ENCODE measurements at regions not wholly inside any gene's neighbourhood (a gene's known extent, or its start where the extent isn't known, plus 50 kb on each side); places are given as distances from the start of the nearest gene placed in this dataset.
"Not testable (repeated sequence)": the region's sequence is repeated elsewhere in the genome, so short reads cannot be mapped to it uniquely, and the experiment has no call there.

- no peak for DNase-seq
Observed at GRCh38 chr11:42778193-42778592, 533.6 kb upstream of the API5 start.

DNA sequence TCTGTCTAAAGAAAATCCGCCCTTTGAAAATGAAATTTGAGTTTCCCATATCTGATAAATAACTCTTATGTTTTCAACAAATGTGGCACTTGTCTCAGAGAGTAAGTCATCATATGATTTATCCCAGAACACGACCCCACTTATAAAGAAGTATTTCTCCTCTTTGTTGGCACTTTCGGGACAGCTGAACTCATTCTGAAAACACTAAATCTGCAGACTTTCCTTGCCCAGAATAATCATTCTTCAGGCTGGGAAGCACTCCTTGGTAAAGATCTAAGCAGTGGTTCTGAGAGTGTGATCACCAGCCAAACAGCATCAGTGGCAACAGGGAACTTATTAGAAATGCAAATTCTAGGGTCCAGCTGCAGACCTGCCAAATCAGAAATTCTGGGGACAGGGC, 532.2 kb upstream of the API5 start:
- no peak for DNase-seq

GRCh38 chr11:42786981-42787380, 524.8 kb upstream of the API5 start:
- no peak for DNase-seq

DNA sequence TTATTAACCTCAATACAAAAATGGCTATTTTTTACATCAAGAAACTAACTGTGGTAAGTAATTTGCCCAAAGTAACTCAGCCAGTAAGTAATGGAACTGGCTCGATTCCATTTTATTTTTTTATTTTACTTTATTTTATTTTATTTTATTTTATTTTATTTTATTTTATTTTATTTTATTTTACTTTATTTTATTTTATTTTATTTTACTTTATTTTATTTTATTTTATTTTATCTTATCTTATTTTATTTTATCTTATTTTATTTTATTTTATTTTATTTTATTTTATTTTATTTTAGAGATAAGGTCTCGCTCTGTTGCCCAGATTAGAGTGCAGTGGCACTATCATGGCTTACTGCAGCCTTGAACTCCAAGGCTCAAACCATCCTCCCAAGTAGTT, 516.3 kb upstream of the API5 start:
- DNase-seq, result not testable (repeated sequence)

DNA sequence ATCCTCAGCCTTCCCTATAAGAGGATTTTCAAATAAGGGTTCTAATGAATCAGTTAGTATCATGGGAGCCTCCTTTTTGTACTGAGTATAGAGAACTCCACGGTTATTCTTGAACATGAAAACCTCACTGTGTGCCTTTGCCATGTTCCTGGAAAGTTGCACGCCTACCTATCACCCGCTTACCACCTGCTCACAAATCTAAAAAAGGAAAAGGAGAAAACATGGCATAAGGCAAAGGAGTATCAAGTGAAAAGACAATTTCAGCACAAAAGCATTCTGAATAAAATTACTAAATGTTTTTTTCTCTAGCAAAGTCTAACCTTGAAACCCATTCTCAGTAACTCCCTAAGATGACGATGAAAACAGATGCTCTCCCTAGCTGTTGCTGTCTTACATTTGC, 511.8 kb upstream of the API5 start:
- DNase-seq, result no peak

- peak; percentile 15 for DNase-seq
Observed at GRCh38 chr11:42802201-42802899, 509.4 kb upstream of the API5 start.

DNA sequence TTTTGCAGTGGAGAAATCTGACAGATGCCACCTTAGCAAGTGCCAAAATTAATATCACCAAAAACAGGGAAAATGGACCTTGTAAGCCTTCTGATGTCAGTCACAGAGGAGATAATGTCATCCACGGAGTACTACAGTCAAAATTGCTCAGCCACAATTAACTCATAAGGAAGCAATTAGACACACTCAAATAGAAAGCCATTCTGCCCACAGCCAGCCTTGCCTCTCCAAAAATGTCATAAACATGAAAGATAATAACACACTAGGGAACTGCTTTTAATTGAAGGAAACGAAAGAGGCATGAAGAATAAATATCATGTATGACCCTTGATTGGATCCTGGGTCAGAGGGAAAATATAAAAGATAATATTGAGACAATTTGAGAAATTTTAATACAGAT, 505.6 kb upstream of the API5 start:
- DNase-seq, result no peak

GRCh38 chr11:42812361-42812760, 499.4 kb upstream of the API5 start:
- no peak for DNase-seq

DNA sequence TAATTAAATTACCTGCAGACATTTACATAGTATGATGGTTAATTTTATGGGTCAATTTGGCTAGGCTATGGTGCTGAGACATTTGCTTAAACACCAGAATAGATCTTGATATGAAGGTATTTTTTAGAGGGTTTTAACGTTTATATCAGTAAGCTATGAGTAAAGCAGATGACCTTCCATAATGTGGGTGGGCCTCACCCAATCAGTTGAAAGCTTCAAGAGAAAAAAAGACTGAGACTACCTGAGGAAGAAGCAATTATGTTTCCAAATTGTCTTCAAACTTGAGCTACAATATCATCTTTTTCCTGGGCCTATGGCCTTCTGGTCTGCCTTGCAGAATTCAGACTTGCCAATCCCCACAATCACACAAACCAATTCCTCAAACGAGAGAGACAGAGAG, 498.8 kb upstream of the API5 start:
- no peak for DNase-seq

GRCh38 chr11:42816471-42816870, 495.3 kb upstream of the API5 start:
- no peak for DNase-seq

GRCh38 chr11:42819126-42819525, 492.7 kb upstream of the API5 start:
- no peak for DNase-seq

DNA sequence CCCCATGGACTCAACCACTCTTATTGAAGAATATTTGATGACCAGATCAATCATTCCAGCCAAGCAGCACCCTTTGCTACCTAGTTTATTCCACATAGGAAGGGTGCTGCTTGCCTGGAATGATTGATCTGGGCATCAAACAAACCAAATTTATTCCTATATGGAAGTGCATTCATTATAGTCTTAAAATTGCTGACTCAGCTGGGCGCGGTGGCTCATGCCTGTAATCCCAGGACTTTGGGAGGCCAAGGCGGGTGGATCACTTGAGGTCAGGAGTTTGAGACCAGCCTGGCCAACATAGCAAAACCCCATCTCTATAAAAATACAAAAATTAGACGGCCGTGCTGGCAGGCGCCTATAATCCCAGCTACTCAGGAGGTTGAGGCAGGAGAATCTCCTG, 489.6 kb upstream of the API5 start:
- not testable (repeated sequence) for DNase-seq

DNA sequence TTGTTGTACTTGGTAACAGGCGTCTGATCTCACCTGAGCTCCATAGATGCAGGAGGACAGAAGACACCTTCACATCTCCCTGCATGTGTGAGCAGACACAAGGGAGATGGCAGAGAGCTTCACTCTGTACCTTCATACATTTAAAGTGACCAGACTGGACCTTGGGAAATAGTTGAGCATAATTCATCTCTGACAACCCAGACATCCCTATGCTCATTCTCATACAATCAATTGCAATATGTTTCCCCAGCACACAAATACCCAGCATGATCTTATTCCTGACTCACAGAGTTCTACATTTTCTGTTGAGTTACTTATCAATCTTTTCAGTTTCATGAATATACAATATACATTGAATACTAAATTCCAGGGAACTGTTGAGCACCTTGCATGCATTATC, 488.2 kb upstream of the API5 start:
- no peak for DNase-seq

GRCh38 chr11:42824067-42824466, 487.7 kb upstream of the API5 start:
- DNase-seq, result no peak

DNA sequence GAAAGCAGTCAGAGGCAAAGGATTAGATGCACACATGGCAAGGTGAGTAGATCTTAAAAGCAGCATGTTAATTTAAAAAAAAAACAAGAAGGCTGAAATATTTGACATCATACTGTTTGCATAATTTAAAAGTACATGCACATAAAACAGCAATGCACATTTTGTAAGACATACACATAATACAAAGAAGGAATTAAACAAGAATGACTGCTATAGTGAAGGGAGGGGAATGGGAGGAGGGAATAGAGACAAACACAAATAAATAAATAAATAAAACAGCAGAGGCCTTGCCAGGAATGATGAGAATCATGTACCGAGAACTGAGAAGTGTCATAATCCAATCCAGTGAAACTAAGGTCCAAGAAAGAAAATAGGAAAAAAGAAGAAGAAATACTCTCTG, 486.2 kb upstream of the API5 start:
- DNase-seq, result no peak

DNA sequence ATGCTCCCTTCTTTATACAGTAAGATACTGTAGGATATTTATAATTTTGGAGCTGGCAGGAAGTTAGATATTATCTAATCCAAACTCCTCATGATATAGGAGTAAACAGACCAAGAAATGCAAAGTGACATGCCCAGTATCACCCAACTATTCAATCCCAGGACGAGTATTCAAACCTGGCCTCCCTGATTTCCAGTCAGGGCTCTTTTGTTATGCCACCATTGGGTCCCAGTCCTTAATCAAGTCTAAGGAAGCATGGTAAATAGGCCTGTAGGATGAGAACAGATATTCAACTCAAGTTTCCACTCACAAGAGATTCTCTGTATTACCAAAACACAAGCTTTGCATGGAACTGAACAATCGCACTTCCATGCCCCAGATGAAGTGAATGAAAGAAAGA, 484.0 kb upstream of the API5 start:
- no peak for DNase-seq

DNA sequence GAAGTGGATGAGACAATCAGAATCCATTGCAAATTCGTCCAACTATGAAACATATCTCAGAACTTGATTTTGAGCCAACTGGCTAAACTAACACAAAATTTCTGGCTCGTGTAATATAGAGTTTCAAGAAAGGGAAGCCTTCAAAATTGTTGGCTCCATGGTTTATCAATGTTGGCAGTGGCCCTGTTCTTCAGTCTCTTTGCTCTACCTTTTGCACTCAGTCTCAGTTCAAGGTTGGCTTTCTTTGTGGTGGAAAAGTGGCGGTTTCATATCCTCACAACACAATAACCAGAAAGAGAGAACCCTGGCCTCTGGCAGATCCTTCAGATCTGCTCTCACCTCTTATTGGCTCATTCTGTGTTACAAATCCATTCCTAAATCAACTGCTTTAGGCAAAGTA, 473.8 kb upstream of the API5 start:
- DNase-seq, result peak; percentile 17

DNA sequence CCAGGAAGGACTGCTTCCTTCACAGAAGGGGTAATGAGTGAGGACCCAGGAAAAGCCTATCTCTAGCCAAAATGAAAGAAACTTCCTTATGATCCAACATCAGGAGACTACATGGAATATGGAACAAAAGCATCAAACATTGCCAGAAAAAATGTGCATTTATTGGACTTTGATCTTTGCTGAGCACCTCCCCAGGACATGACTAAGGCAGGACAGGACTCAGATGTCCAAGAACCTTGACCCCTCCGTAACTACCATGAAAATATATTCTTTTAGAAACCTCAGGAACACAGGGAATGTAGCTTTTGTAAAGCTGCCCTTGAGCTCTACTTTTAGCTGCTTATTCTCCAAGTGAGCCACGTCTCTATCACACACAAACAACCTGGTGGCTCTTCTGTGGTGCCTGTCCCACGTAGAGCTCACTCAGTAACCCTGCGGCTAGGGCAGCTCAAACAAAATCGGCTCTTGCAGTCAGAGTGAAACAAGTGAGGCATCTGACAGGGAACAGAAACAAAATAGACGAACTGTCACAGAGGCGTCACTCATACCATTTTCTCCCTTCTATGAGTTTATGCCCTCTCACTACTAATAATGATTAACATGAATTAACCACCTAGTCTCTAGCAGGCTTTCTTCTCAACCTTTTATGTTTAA, 471.5 kb upstream of the API5 start:
- DNase-seq, result peak; percentile 49

DNA sequence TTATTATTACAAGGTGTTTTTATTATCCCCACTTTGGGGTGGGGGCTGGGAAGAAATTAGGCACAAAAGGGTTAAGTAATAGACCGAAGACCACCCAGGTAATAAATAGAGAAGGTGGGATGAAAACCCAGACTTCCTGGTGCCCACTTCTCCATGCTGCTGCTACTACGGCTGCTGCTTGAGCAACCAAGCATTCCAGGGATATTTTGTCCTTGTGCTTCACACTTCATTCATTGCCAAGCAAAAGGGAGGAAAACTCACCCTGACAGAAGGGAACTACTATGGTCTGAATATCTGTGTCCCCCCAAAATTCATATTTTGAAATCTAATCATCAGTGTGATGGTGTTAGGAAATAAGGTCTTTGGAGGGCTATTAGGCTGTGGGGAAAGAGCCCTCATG, 470.9 kb upstream of the API5 start:
- DNase-seq, result no peak

DNA sequence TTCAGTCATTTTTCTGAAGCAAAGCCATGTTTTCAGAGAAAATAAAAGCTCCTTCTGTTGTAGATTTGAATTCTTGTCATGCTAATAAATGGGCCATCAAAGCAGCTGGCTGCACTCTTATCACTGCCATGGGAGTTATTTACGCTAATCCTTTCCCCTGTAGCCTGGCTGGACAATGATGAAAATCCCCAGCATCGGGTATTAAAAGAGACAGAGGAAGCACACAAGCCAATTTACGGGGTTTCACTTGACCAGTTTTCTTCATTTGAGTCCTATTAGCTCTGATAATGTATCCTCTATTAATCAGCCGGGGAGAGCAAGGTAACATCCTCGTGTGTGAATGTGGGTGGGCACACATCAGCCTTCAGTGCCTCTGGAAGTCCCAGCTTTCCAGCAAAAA, 470.2 kb upstream of the API5 start:
- DNase-seq, result no peak

DNA sequence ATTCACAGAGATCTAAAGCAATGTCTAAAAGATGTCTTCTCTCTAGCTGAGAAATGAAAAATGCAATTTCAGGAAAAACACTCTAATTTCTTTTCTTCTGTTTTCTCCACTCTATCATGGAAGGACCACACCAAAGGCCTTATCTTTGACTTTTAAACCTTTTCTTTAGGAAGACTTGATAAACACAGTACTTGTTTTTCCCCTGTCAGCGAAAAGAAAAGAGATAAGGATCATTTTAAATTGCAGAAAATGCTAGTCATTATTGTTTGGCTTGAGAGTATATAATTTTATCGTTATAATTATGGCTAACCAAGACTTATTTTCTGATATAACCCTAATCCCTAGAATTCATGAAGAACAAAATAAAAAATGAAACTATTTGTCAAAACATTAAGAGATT, 462.4 kb upstream of the API5 start:
- DNase-seq, result no peak

GRCh38 chr11:42857344-42857743, 454.5 kb upstream of the API5 start:
- no peak for DNase-seq

DNA sequence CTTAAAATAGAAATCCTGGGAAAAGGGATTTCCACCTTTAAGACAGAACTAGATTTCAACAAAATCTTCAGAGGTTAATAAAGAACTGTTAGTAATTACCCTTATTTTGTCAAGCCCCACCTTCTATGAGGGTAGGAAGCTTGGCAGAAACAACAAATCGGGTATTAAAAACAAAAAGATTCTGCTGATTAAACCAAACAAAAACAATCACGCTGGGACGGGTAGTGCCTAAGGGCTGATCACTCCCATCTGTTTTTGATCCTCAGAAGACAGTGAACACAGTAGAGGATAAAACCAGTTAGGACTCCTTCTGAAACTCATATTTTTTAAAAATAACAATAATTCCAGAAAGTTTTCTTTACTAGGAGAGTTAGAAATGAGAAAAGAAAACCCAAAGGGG, 441.3 kb upstream of the API5 start:
- DNase-seq, result no peak

GRCh38 chr11:42873800-42874405, 437.9 kb upstream of the API5 start:
- DNase-seq, result not testable (repeated sequence)

DNA sequence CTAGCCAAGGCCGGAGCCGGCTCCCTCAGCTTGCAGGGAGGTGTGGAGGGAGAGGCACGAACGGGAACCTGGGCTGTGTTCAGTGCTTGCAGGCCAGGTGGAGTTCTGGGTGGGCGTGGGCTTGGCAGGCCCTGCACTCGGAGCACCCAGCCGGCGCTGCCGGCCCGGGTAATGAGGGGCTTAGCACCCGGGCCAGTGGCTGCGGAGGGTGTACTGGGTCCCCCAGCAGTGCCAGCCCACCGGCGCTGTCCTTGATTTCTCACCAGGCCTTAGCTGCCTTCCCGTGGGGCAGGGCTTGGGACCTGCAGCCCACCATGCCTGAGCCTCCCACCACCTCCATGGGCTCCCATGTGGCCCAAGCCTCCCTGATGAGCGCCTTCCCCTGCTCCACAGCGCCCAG, 430.5 kb upstream of the API5 start:
- not testable (repeated sequence) for DNase-seq

Data from MV-4-11 (cell line).